Adipocyte (in vitro differentiated cells): ENCODE measurements at regions not wholly inside any gene's neighbourhood (a gene's known extent, or its start where the extent isn't known, plus 50 kb on each side); places are given as distances from the start of the nearest gene placed in this dataset.
"Not testable (repeated sequence)": the region's sequence is repeated elsewhere in the genome, so short reads cannot be mapped to it uniquely, and the experiment has no call there.

Experiments used
- DNase-seq: peaks from one replicate; pipeline ENCODE4 v3.0.0-alpha.2; 2015; ENCODE audit warnings: low read depth
- H3K27me3 ChIP-seq: replicated peaks from 2 replicates; pipeline ENCODE4 v1.7.0; 2013; ENCODE audit warnings: mild to moderate bottlenecking, low read length, moderate library complexity; ENCODE audit not compliant: control insufficient read depth, insufficient read depth
- H3K36me3 ChIP-seq: 2 replicates; pipeline ENCODE4 v1.7.0; 2013; ENCODE audit warnings: low read length, mild to moderate bottlenecking, moderate library complexity; ENCODE audit not compliant: control insufficient read depth, insufficient read depth, severe bottlenecking
- H3K4me1 ChIP-seq: 2 replicates; pipeline ENCODE4 v1.7.0; 2013; ENCODE audit warnings: mild to moderate bottlenecking, low read length, moderate library complexity; ENCODE audit not compliant: control insufficient read depth, insufficient read depth
- H3K4me3 ChIP-seq: 2 replicates; pipeline ENCODE4 v1.7.0; 2013; ENCODE audit warnings: mild to moderate bottlenecking, low read length, moderate library complexity
- H3K9ac ChIP-seq: 2 replicates; pipeline ENCODE4 v1.7.0; 2013; ENCODE audit warnings: mild to moderate bottlenecking, low read length, moderate library complexity
- H3K9me3 ChIP-seq: 2 replicates; pipeline ENCODE4 v1.7.0; 2013; ENCODE audit warnings: mild to moderate bottlenecking, low read length, moderate library complexity; ENCODE audit not compliant: control insufficient read depth

DNA sequence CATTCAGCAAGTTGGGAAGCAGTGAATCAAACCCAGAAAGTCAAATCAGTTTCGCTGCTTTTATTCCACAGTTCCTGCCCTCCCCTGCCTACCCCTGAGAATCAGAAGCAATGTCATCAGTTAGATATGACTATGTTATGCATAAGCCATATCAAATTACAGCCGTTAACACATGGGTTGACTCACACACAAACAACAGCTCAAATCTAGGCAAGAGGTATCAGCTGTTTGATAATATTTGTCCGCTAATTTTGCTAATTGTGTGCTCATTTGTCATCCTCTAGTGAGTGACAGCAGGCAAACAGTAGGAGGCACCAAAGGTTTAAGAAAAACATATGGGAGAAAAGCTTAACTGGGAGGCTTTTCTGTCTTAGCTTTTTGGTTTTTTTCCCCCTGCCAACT lies 327.4 kb upstream of the CCL2 start:
- no peaks in the 10 kb centered on the region for H3K36me3 ChIP-seq
- H3K27me3 ChIP-seq: peaks cover 37% of the 10 kb centered on the region
- no peaks in the 10 kb centered on the region for H3K9me3 ChIP-seq
- no peak overlapping the region for H3K4me3 ChIP-seq
- no peak overlapping the region for H3K9ac ChIP-seq
- peaks cover 10% of the 10 kb centered on the region for H3K4me1 ChIP-seq
- DNase-seq: no peak

DNA sequence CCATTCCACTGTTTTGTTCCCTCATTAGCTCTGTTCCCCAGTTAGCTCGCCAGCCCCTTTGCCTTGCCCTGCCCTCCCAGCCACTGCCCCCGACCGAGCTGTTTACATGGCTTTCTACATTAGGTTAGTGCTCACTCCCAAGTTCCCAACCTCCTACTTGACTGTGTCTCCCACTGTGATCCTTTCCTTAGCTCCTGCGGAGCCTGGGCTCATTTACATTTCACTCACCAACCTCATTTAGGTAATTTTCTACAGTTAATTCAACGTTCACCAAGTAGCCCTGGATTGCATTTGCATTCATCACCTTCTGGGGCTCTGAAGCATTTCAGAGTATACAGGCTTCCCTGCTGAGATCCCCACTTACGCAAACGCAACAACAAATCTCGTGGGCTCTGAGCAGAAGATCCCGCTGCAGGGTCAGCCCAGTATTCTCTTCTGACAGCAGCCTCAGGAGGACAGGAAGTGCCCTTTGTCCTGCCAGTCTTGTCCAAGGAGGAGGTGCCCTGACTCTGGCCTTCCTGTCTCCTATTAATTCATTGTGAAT lies 325.8 kb upstream of the CCL2 start:
- peaks cover 10% of the 10 kb centered on the region for H3K4me1 ChIP-seq

DNA sequence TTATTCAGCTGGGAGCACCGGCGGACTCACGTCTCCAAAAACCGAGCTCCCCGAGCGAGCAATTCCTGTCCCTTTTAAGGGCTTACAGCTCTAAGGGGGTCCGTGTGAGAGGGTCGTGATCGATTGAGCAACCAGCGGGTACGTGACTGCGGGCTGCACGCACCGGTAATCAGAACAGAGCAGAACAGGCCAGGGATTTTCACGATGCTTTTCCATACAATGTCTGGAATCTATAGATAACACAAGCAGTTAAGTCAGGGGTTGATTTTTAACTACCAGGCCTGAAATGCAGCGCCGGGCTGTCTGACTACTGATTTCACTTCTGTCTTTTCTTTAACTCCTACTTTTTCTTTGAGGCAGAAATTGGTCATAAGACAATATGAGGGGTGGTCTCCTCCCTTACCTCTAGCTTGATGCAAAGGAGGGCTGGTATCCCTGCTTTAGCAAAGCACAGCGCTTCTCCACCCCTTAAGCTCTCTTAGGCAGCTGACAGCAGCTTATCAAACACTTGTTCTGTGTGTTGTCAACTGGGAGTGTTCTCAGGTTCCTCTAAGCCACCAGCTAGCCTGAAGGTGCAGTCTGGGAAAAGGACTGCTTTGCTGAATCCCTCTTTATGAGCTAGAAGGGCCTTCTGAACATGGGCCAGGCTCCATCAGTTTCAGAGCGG lies 323.8 kb upstream of the CCL2 start:
- not testable (repeated sequence) for DNase-seq, H3K9ac ChIP-seq, H3K36me3 ChIP-seq, H3K9me3 ChIP-seq, H3K4me3 ChIP-seq
- Histone ChIP-seq H3K4me1 (peaks cover 10% of the 10 kb centered on the region), H3K27me3 (peaks cover 36% of the 10 kb centered on the region)

More for the DNA sequence above, 325.8 kb upstream of the CCL2 start:
- no peaks in the 10 kb centered on the region for H3K36me3 ChIP-seq
- peaks cover 27% of the 10 kb centered on the region for H3K27me3 ChIP-seq
- H3K4me3 ChIP-seq: no peak overlapping the region
- H3K9ac ChIP-seq: no peak overlapping the region
- no peaks in the 10 kb centered on the region for H3K9me3 ChIP-seq
- no peak for DNase-seq

DNA sequence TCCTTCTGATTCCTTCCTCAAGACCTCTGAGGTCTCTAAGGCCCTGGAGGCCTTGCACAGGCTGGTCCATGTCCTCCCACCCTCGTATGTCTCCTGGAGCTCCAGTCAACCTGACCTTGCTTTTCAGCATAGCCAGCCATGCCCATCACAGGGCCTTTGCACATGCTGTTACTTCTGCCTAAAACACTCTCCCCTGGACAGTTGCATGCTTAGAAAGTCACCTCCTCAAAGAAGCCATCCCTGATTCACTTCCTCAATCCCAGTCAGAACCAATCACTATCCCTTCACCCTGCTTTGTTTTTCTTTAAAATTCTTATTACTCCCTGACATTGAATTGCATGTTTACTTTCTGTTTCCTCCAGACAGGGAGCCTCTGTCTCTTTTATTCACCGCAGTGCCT lies 322.1 kb upstream of the CCL2 start:
- Histone ChIP-seq H3K9me3 (no peaks in the 10 kb centered on the region), H3K9ac (no peak overlapping the region), H3K36me3 (no peaks in the 10 kb centered on the region), H3K27me3 (peaks cover 31% of the 10 kb centered on the region), H3K4me3 (no peak overlapping the region), H3K4me1 (peaks cover 2% of the 10 kb centered on the region)
- no peak for DNase-seq

DNA sequence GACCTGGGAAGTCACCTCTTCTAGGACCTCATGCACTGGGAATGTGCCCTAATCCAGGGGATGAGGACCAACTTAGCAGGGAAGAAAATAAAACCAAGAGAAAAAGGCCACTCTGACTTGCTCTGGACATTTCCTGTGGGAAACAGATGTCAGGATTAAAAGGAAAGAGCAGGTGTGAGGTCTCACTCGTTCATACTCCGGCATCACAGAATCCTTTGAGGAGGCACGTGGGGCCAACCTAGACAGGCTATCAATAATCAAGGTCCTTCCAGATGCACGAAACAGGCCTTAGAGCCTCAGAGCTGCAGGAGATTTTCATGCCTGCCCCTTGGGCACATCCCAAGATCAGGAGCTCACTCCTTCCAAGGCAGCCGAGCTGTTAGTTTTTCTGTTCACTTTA lies 321.5 kb upstream of the CCL2 start:
- Histone ChIP-seq H3K4me1 (no peaks in the 10 kb centered on the region), H3K4me3 (no peak overlapping the region), H3K9me3 (no peaks in the 10 kb centered on the region), H3K27me3 (peaks cover 28% of the 10 kb centered on the region), H3K36me3 (no peaks in the 10 kb centered on the region), H3K9ac (no peak overlapping the region)
- no peak for DNase-seq

DNA sequence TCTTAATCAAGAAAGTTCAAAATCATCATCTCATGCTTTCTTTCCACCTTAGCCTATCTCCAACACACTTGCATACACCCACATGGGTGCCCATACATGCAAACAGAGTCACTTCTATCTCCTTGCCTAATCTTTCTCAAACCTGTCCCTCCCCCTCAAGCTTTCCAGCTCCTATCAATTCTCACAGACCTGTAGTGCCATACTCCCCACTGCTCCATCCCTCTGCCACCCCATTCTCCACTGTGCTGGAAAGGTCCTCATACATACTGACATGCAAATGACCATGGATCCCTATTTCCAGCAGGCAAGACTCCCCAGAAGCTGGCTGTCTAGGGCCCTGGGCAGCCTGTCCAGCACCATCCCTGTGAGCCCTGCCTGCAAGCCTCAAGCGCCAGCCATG lies 320.4 kb upstream of the CCL2 start:
- Histone ChIP-seq H3K9me3 (no peaks in the 10 kb centered on the region), H3K9ac (no peak overlapping the region), H3K4me3 (no peak overlapping the region), H3K4me1 (no peaks in the 10 kb centered on the region), H3K27me3 (peaks cover 32% of the 10 kb centered on the region), H3K36me3 (no peaks in the 10 kb centered on the region)
- DNase-seq: no peak

DNA sequence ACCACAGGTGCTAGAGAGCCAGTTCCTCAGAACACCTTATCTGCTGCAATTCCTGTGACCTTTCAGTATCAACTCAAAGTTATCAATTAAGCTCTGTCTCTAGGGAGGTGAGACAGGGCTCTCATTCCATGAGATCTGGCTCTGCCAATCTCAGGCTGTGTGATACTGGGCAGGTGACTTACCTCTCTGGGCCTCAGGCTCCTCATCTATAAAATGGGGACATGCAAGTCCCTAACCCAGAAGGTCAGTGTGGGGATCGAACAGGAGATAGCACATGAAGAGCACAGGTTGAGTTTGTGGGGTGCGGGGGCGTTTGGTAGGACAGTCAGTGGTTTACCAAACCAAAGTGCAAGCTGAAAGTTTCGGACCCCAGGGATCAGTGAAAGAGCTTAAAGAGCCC lies 319.3 kb upstream of the CCL2 start:
- no peak overlapping the region for H3K9ac ChIP-seq
- H3K4me1 ChIP-seq: no peaks in the 10 kb centered on the region
- H3K9me3 ChIP-seq: no peaks in the 10 kb centered on the region
- DNase-seq: no peak
- H3K27me3 ChIP-seq: peaks cover 32% of the 10 kb centered on the region
- no peak overlapping the region for H3K4me3 ChIP-seq
- no peaks in the 10 kb centered on the region for H3K36me3 ChIP-seq

DNA sequence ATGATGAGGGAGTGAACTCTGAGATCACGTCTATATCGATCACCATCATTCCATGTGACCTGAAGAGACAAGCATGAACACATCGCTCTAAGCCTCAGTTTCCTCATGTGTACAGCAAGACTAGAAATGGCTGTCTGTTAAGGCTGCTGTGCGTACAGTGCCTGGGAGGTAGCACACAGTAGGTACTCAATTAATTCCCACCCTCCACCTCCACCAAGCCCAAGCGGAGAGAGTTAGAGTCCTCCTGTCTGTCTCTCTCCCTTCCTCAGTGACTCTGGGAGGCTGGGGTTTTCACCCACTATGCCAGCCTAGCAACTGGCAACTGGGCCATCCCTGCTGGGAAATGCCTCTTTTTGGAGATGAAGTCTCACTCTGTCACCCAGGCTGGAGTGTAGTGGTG lies 318.3 kb upstream of the CCL2 start:
- H3K9ac ChIP-seq: no peak overlapping the region
- no peaks in the 10 kb centered on the region for H3K36me3 ChIP-seq
- DNase-seq: no peak
- H3K9me3 ChIP-seq: no peaks in the 10 kb centered on the region
- H3K4me3 ChIP-seq: no peak overlapping the region
- peaks cover 36% of the 10 kb centered on the region for H3K27me3 ChIP-seq
- no peaks in the 10 kb centered on the region for H3K4me1 ChIP-seq

DNA sequence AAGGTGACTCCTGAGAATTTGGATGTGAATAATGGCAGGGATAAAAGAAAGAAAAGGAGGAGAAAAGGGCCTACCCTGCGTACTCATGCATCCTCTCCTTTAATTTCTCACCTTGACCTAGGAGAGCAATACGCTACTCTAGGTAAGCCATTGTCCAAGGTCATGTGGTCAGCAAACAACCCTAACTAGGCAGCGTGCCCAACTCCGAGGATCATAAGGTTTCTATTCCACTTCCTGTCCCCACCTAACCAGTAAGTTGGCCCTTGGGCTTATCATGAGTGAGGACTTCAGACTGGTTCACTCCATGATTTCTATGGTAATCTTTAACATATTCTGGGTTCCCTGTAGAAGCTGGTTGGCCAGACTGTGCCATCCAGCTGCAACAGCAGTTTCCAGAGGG lies 315.1 kb upstream of the CCL2 start:
- Histone ChIP-seq H3K4me3 (no peak overlapping the region), H3K36me3 (no peaks in the 10 kb centered on the region), H3K9ac (no peak overlapping the region), H3K27me3 (peaks cover 32% of the 10 kb centered on the region), H3K9me3 (no peaks in the 10 kb centered on the region), H3K4me1 (no peaks in the 10 kb centered on the region)
- no peak for DNase-seq

DNA sequence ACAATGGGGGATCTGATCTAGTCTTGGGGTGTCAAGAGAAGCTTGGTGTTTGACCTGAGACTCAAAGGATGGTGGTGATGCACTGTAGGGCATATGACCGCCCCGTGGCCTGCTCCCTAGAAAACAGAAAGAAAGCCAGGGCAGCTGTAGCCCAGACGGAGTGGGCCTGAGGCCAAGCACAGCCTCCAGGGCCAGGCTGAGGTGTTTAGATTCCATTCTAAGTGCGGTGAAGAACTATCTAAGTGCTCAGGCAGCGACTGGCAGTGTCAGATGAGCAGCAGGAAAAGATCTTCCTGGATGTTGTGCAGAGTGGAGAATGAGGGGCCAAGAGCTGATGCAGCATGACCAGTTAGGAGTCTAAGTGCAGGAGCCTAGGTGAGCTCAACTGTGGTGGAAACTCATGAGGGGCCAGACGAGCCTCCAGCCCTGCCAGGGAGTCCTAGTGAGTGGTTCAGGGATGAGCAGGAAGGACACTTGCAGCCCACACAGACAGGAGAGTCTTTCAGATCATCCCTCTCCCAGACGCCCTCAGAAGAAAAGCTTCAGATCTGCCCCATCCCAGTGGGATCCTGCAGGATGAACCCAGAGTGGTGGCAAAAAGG lies 314.2 kb upstream of the CCL2 start:
- Histone ChIP-seq H3K4me3 (no peak overlapping the region), H3K27me3 (peaks cover 29% of the 10 kb centered on the region), H3K4me1 (no peaks in the 10 kb centered on the region), H3K36me3 (no peaks in the 10 kb centered on the region), H3K9me3 (no peaks in the 10 kb centered on the region), H3K9ac (no peak overlapping the region)
- no peak for DNase-seq

DNA sequence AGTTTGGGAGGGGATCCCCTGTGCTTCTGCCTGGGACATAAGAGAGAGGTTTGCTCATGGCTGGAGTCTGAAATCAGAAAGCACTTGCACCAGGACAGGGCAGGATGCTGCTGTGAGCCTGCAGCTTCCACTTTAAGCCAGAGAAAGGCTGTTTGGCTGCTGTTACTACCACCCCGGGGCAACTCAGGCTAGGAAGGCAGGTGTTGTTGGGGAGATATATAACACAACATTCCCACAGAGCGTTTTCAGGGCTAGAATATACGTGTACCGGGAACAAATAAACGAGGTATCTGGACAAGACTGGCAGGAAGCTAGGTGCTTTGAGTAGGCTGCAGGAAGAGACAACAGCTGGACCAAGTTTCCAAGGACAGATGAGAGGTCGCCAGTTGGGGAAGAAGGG lies 313.3 kb upstream of the CCL2 start:
- Histone ChIP-seq H3K27me3 (peaks cover 31% of the 10 kb centered on the region), H3K36me3 (no peaks in the 10 kb centered on the region), H3K4me3 (no peak overlapping the region), H3K9me3 (no peaks in the 10 kb centered on the region), H3K9ac (no peak overlapping the region), H3K4me1 (no peaks in the 10 kb centered on the region)
- no peak for DNase-seq
